C4-2B (cell line): ENCODE measurements at regions not wholly inside any gene's neighbourhood (a gene's known extent, or its start where the extent isn't known, plus 50 kb on each side); places are given as distances from the start of the nearest gene placed in this dataset.
"Not testable (repeated sequence)": the region's sequence is repeated elsewhere in the genome, so short reads cannot be mapped to it uniquely, and the experiment has no call there.

ENCODE experiments used
- H3K27ac ChIP-seq: fragments of 450-650 bp; 2 replicates; pipeline ENCODE4 v1.5.1; 2017
- CTCF ChIP-seq: fragments of 450-650 bp; conservative IDR thresholded peaks from 2 replicates; pipeline ENCODE4 v1.5.1; 2017; ENCODE audit warnings: mild to moderate bottlenecking
- ZFX ChIP-seq: fragments of 450-650 bp; IDR thresholded peaks from 2 replicates; pipeline ENCODE4 v1.6.1; 2017

GRCh38 chr2:17373041-17373440 lies 145.2 kb downstream of the RAD51AP2 start:
- TF ChIP-seq ZFX: no peak
- no peak for TF ChIP-seq CTCF
- no peak overlapping the region for H3K27ac ChIP-seq

GRCh38 chr2:17363846-17364245 lies 154.4 kb downstream of the RAD51AP2 start:
- no peak overlapping the region for H3K27ac ChIP-seq
- TF ChIP-seq ZFX (no peak), CTCF (no peak)

GRCh38 chr2:17362956-17363355 lies 155.3 kb downstream of the RAD51AP2 start:
- no peak overlapping the region for H3K27ac ChIP-seq

GRCh38 chr2:17355608-17356329 lies 162.5 kb downstream of the RAD51AP2 start:
- no peak overlapping the region for H3K27ac ChIP-seq
- TF ChIP-seq ZFX (no peak), CTCF (no peak)

More at GRCh38 chr2:17362956-17363355, 155.3 kb downstream of the RAD51AP2 start:
- no peak for TF ChIP-seq CTCF
- TF ChIP-seq ZFX: no peak

GRCh38 chr2:17353263-17353662 lies 165.0 kb downstream of the RAD51AP2 start:
- H3K27ac ChIP-seq: no peak overlapping the region
- no peak for TF ChIP-seq ZFX
- TF ChIP-seq CTCF: no peak

GRCh38 chr2:17342692-17343091 lies 175.5 kb downstream of the RAD51AP2 start:
- H3K27ac ChIP-seq: not testable (repeated sequence)

- TF ChIP-seq ZFX: no peak
- no peak overlapping the region for H3K27ac ChIP-seq
These were observed 180.7 kb downstream of the RAD51AP2 start for GRCh38 chr2:17337507-17337906.

GRCh38 chr2:17336458-17336857 lies 181.8 kb downstream of the RAD51AP2 start:
- no peak for TF ChIP-seq CTCF
- no peak for TF ChIP-seq ZFX
- H3K27ac ChIP-seq: no peak overlapping the region

GRCh38 chr2:17334300-17334699 lies 183.9 kb downstream of the RAD51AP2 start:
- H3K27ac ChIP-seq: no peak overlapping the region
- TF ChIP-seq ZFX (no peak), CTCF (no peak)
